Uterus (tissue), 2 donors: ENCODE measurements at regions not wholly inside any gene's neighbourhood (a gene's known extent, or its start where the extent isn't known, plus 50 kb on each side); places are given as distances from the start of the nearest gene placed in this dataset.

Experiments used
- CTCF ChIP-seq, 4 experiments: fragments of 200-600 bp in 2 of 4; fragments of 450-650 bp in 2 of 4; sonication (generic) in 2 of 4; IDR thresholded peaks; one replicate each; pipeline ENCODE4 v1.5.1; 2016 to 2019; ENCODE audit warnings: antibody characterized with exemption in 4 of 4, mild to moderate bottlenecking in 2 of 4, moderate library complexity in 1 of 4
- POLR2A ChIP-seq, 2 donors: fragments of 450-650 bp; IDR thresholded peaks; one replicate each; pipeline ENCODE4 v1.6.1; 2016; ENCODE audit warnings: antibody characterized with exemption in 2 of 2, mild to moderate bottlenecking in 1 of 2, moderate library complexity in 1 of 2

GRCh38 chr5:152942633-152943336 lies 537.7 kb upstream of the NMUR2 start:
- TF ChIP-seq POLR2A (IDR thresholded peaks at IDR 0.05): no peak
- no peak for TF ChIP-seq CTCF (IDR thresholded peaks at IDR 0.05)
